ENCODE measurements at regions not wholly inside any gene's neighbourhood (a gene's known extent, or its start where the extent isn't known, plus 50 kb on each side); places are given as distances from the start of the nearest gene placed in this dataset.

GRCh38 chr6:75024828-75025227, 181.0 kb downstream of the COL12A1 start:
- H3K36me3 ChIP-seq (ENCODE audit: insufficient read depth, low read length): no peaks in the 10 kb centered on the region
- no peak overlapping the region for H3K4me2 ChIP-seq (ENCODE audit: low read length)
- no peaks in the 10 kb centered on the region for H3K4me1 ChIP-seq (ENCODE audit: insufficient read depth, low read length, poor library complexity, severe bottlenecking)
- no peak overlapping the region for H2AFZ ChIP-seq (ENCODE audit: low read length)
- H3K4me3 ChIP-seq (ENCODE audit: low read depth, low read length, poor library complexity, severe bottlenecking): no peak overlapping the region
- ChIA-PET POLR2A (interaction anchor here (0.7 kb wide), 1 partner anchor 1163 kb away, joined by 3 read pairs; no protein-coding TSS in a partner anchor), CTCF (ENCODE audit: unreplicated experiment) (no interaction called here)
- intact Hi-C loops (cut with micrococcal nuclease; ENCODE audit: unreplicated experiment): no loop called here
- no peaks in the 10 kb centered on the region for H4K20me1 ChIP-seq (ENCODE audit: insufficient read depth, low read length)
- no TSS peak for BruUV-seq (replicated peaks)
- H3K27ac ChIP-seq (ENCODE audit: low read depth, low read length, poor library complexity, severe bottlenecking): no peak overlapping the region
- DNase-seq (ENCODE audit: low spot score): no peak
- no peaks in the 10 kb centered on the region for H3K9me2 ChIP-seq (ENCODE audit: insufficient read depth, low read length)
- no peak for TF ChIP-seq EZH2phosphoT487 (IDR thresholded peaks at IDR 0.05; ENCODE audit: borderline replicate concordance, low read depth, low read length)
- no peak for TF ChIP-seq CTCF (conservative IDR thresholded peaks at IDR 0.05; ENCODE audit: low read length)
- no peaks in the 10 kb centered on the region for H3K9me3 ChIP-seq (ENCODE audit: low read length)
- H3K79me2 ChIP-seq (ENCODE audit: insufficient read depth, low read depth, low read length): no peaks in the 10 kb centered on the region

- BruUV-seq (replicated peaks): no TSS peak
- ChIA-PET POLR2A (no interaction called here), CTCF (ENCODE audit: unreplicated experiment) (no interaction called here)
- no peaks in the 10 kb centered on the region for H3K79me2 ChIP-seq (ENCODE audit: insufficient read depth, low read depth, low read length)
- no peak for TF ChIP-seq CTCF (conservative IDR thresholded peaks at IDR 0.05; ENCODE audit: low read length)
- no peak for TF ChIP-seq EZH2phosphoT487 (IDR thresholded peaks at IDR 0.05; ENCODE audit: borderline replicate concordance, low read depth, low read length)
- no peaks in the 10 kb centered on the region for H3K9me2 ChIP-seq (ENCODE audit: insufficient read depth, low read length)
- H2AFZ ChIP-seq (ENCODE audit: low read length): no peak overlapping the region
- H4K20me1 ChIP-seq (ENCODE audit: insufficient read depth, low read length): no peaks in the 10 kb centered on the region
- H3K4me1 ChIP-seq (ENCODE audit: insufficient read depth, low read length, poor library complexity, severe bottlenecking): no peaks in the 10 kb centered on the region
- no peak overlapping the region for H3K4me2 ChIP-seq (ENCODE audit: low read length)
- H3K27ac ChIP-seq (ENCODE audit: low read depth, low read length, poor library complexity, severe bottlenecking): no peak overlapping the region
- H3K4me3 ChIP-seq (ENCODE audit: low read depth, low read length, poor library complexity, severe bottlenecking): no peak overlapping the region
- no peaks in the 10 kb centered on the region for H3K9me3 ChIP-seq (ENCODE audit: low read length)
- H3K36me3 ChIP-seq (ENCODE audit: insufficient read depth, low read length): no peaks in the 10 kb centered on the region
- no peak for DNase-seq (ENCODE audit: low spot score)
- intact Hi-C loops (cut with micrococcal nuclease; ENCODE audit: unreplicated experiment): no loop called here
Observed at GRCh38 chr6:75023634-75024033, 182.2 kb downstream of the COL12A1 start.

- no peaks in the 10 kb centered on the region for H3K36me3 ChIP-seq (ENCODE audit: insufficient read depth, low read length)
- TF ChIP-seq CTCF (conservative IDR thresholded peaks at IDR 0.05; ENCODE audit: low read length): no peak
- no peak for TF ChIP-seq EZH2phosphoT487 (IDR thresholded peaks at IDR 0.05; ENCODE audit: borderline replicate concordance, low read depth, low read length)
- H3K9me3 ChIP-seq (ENCODE audit: low read length): no peaks in the 10 kb centered on the region
- CTCF ChIA-PET (ENCODE audit: unreplicated experiment): no interaction called here
- no peak for DNase-seq (ENCODE audit: low spot score)
- no peaks in the 10 kb centered on the region for H4K20me1 ChIP-seq (ENCODE audit: insufficient read depth, low read length)
- no peak overlapping the region for H2AFZ ChIP-seq (ENCODE audit: low read length)
- no TSS peak for BruUV-seq (replicated peaks)
- H3K9me2 ChIP-seq (ENCODE audit: insufficient read depth, low read length): no peaks in the 10 kb centered on the region
- no peak overlapping the region for H3K4me3 ChIP-seq (ENCODE audit: low read depth, low read length, poor library complexity, severe bottlenecking)
- no peak overlapping the region for H3K27ac ChIP-seq (ENCODE audit: low read depth, low read length, poor library complexity, severe bottlenecking)
- intact Hi-C loops (cut with micrococcal nuclease; ENCODE audit: unreplicated experiment): no loop called here
- no peaks in the 10 kb centered on the region for H3K79me2 ChIP-seq (ENCODE audit: insufficient read depth, low read depth, low read length)
- H3K4me1 ChIP-seq (ENCODE audit: insufficient read depth, low read length, poor library complexity, severe bottlenecking): no peaks in the 10 kb centered on the region
- no peak overlapping the region for H3K4me2 ChIP-seq (ENCODE audit: low read length)
- POLR2A ChIA-PET: no interaction called here
Observed at GRCh38 chr6:75020971-75021370, 184.9 kb downstream of the COL12A1 start.
